ENCODE measurements at regions not wholly inside any gene's neighbourhood (a gene's known extent, or its start where the extent isn't known, plus 50 kb on each side); places are given as distances from the start of the nearest gene placed in this dataset.

- H3K27ac Mint-ChIP-seq, result no peak overlapping the region
These were observed 160.2 kb downstream of the TOX3 start for GRCh38 chr16:52386694-52387093.

GRCh38 chr16:52384378-52384777, 162.6 kb downstream of the TOX3 start:
- Mint-ChIP-seq H3K27ac (no peak overlapping the region), H3K4me3 (no peak overlapping the region), H3K4me1 (no peaks in the 10 kb centered on the region), H3K36me3 (ENCODE audit: low read depth) (no peaks in the 10 kb centered on the region), H3K27me3 (no peaks in the 10 kb centered on the region), H3K9me3 (no peaks in the 10 kb centered on the region)
- DNase-seq (no peak), ATAC-seq (no peak)

More at GRCh38 chr16:52386694-52387093, 160.2 kb downstream of the TOX3 start:
- Mint-ChIP-seq H3K4me1 (no peaks in the 10 kb centered on the region), H3K36me3 (ENCODE audit: low read depth) (no peaks in the 10 kb centered on the region), H3K4me3 (no peak overlapping the region), H3K9me3 (peaks cover 4% of the 10 kb centered on the region), H3K27me3 (no peaks in the 10 kb centered on the region)
- DNase-seq (no peak), ATAC-seq (no peak)

- H3K36me3 Mint-ChIP-seq (ENCODE audit: low read depth), result no peaks in the 10 kb centered on the region
- ATAC-seq, result no peak
- no peak overlapping the region for H3K27ac Mint-ChIP-seq
- DNase-seq, result no peak
- H3K9me3 Mint-ChIP-seq, result no peaks in the 10 kb centered on the region
- no peaks in the 10 kb centered on the region for H3K27me3 Mint-ChIP-seq
- no peaks in the 10 kb centered on the region for H3K4me1 Mint-ChIP-seq
- no peak overlapping the region for H3K4me3 Mint-ChIP-seq
These were observed 163.2 kb downstream of the TOX3 start for GRCh38 chr16:52383640-52384292.

- no peak overlapping the region for H3K27ac Mint-ChIP-seq
- H3K9me3 Mint-ChIP-seq, result no peaks in the 10 kb centered on the region
- H3K4me3 Mint-ChIP-seq, result no peak overlapping the region
- ATAC-seq (no peak), DNase-seq (no peak)
- no peaks in the 10 kb centered on the region for H3K4me1 Mint-ChIP-seq
- no peaks in the 10 kb centered on the region for H3K27me3 Mint-ChIP-seq
- H3K36me3 Mint-ChIP-seq (ENCODE audit: low read depth), result no peaks in the 10 kb centered on the region
These were observed 163.8 kb downstream of the TOX3 start for GRCh38 chr16:52383119-52383518.

GRCh38 chr16:52379551-52379950, 167.4 kb downstream of the TOX3 start:
- Mint-ChIP-seq H3K36me3 (ENCODE audit: low read depth) (no peaks in the 10 kb centered on the region), H3K27ac (no peak overlapping the region), H3K4me1 (no peaks in the 10 kb centered on the region), H3K4me3 (no peak overlapping the region), H3K9me3 (peaks cover 11% of the 10 kb centered on the region), H3K27me3 (no peaks in the 10 kb centered on the region)
- ATAC-seq (no peak), DNase-seq (no peak)

GRCh38 chr16:52376676-52377280, 170.2 kb downstream of the TOX3 start:
- DNase-seq (no peak), ATAC-seq (no peak)
- H3K27me3 Mint-ChIP-seq, result no peaks in the 10 kb centered on the region
- H3K9me3 Mint-ChIP-seq, result peaks cover 11% of the 10 kb centered on the region
- no peak overlapping the region for H3K4me3 Mint-ChIP-seq
- no peak overlapping the region for H3K27ac Mint-ChIP-seq
- H3K4me1 Mint-ChIP-seq, result no peaks in the 10 kb centered on the region
- H3K36me3 Mint-ChIP-seq (ENCODE audit: low read depth), result no peaks in the 10 kb centered on the region

GRCh38 chr16:52372313-52372712, 174.6 kb downstream of the TOX3 start:
- ATAC-seq (no peak), DNase-seq (no peak)
- H3K27ac Mint-ChIP-seq, result no peak overlapping the region
- peaks cover 11% of the 10 kb centered on the region for H3K9me3 Mint-ChIP-seq
- H3K4me1 Mint-ChIP-seq, result no peaks in the 10 kb centered on the region
- no peaks in the 10 kb centered on the region for H3K27me3 Mint-ChIP-seq
- H3K4me3 Mint-ChIP-seq, result no peak overlapping the region
- H3K36me3 Mint-ChIP-seq (ENCODE audit: low read depth), result no peaks in the 10 kb centered on the region

GRCh38 chr16:52368859-52369258, 178.1 kb downstream of the TOX3 start:
- Mint-ChIP-seq H3K36me3 (ENCODE audit: low read depth) (no peaks in the 10 kb centered on the region), H3K9me3 (peaks cover 10% of the 10 kb centered on the region), H3K4me3 (no peak overlapping the region), H3K4me1 (no peaks in the 10 kb centered on the region), H3K27ac (no peak overlapping the region), H3K27me3 (no peaks in the 10 kb centered on the region)
- DNase-seq, result no peak
- no peak for ATAC-seq

GRCh38 chr16:52367821-52368220, 179.1 kb downstream of the TOX3 start:
- no peaks in the 10 kb centered on the region for H3K27me3 Mint-ChIP-seq
- H3K4me1 Mint-ChIP-seq, result no peaks in the 10 kb centered on the region
- peaks cover 10% of the 10 kb centered on the region for H3K9me3 Mint-ChIP-seq
- ATAC-seq, result no peak
- no peaks in the 10 kb centered on the region for H3K36me3 Mint-ChIP-seq (ENCODE audit: low read depth)
- no peak overlapping the region for H3K27ac Mint-ChIP-seq
- no peak overlapping the region for H3K4me3 Mint-ChIP-seq
- DNase-seq, result no peak

- H3K4me1 Mint-ChIP-seq, result no peaks in the 10 kb centered on the region
- H3K9me3 Mint-ChIP-seq, result peaks cover 10% of the 10 kb centered on the region
- DNase-seq (no peak), ATAC-seq (no peak)
- H3K36me3 Mint-ChIP-seq (ENCODE audit: low read depth), result no peaks in the 10 kb centered on the region
- no peak overlapping the region for H3K27ac Mint-ChIP-seq
- H3K27me3 Mint-ChIP-seq, result no peaks in the 10 kb centered on the region
- H3K4me3 Mint-ChIP-seq, result no peak overlapping the region
These were observed 180.0 kb downstream of the TOX3 start for GRCh38 chr16:52366983-52367382.

GRCh38 chr16:52364500-52364899, 182.4 kb downstream of the TOX3 start:
- Mint-ChIP-seq H3K36me3 (ENCODE audit: low read depth) (no peaks in the 10 kb centered on the region), H3K4me3 (no peak overlapping the region), H3K4me1 (no peaks in the 10 kb centered on the region), H3K27ac (no peak overlapping the region), H3K9me3 (peaks cover 17% of the 10 kb centered on the region), H3K27me3 (no peaks in the 10 kb centered on the region)
- DNase-seq (no peak), ATAC-seq (no peak)

GRCh38 chr16:52363082-52363481, 183.9 kb downstream of the TOX3 start:
- Mint-ChIP-seq H3K36me3 (ENCODE audit: low read depth) (no peaks in the 10 kb centered on the region), H3K4me1 (no peaks in the 10 kb centered on the region), H3K27ac (no peak overlapping the region), H3K27me3 (no peaks in the 10 kb centered on the region), H3K9me3 (peaks cover 18% of the 10 kb centered on the region), H3K4me3 (no peak overlapping the region)
- no peak for ATAC-seq
- no peak for DNase-seq

- Mint-ChIP-seq H3K27me3 (no peaks in the 10 kb centered on the region), H3K4me3 (no peak overlapping the region), H3K4me1 (no peaks in the 10 kb centered on the region), H3K9me3 (peaks cover 23% of the 10 kb centered on the region), H3K27ac (no peak overlapping the region), H3K36me3 (ENCODE audit: low read depth) (no peaks in the 10 kb centered on the region)
- DNase-seq, result no peak
- no peak for ATAC-seq
These were observed 189.2 kb downstream of the TOX3 start for GRCh38 chr16:52357711-52358110.

GRCh38 chr16:52353249-52353648, 193.7 kb downstream of the TOX3 start:
- no peaks in the 10 kb centered on the region for H3K27me3 Mint-ChIP-seq
- H3K4me3 Mint-ChIP-seq, result no peak overlapping the region
- peaks cover 27% of the 10 kb centered on the region for H3K9me3 Mint-ChIP-seq
- ATAC-seq (no peak), DNase-seq (no peak)
- H3K4me1 Mint-ChIP-seq, result no peaks in the 10 kb centered on the region
- H3K27ac Mint-ChIP-seq, result no peak overlapping the region
- no peaks in the 10 kb centered on the region for H3K36me3 Mint-ChIP-seq (ENCODE audit: low read depth)

- Mint-ChIP-seq H3K36me3 (ENCODE audit: low read depth) (no peaks in the 10 kb centered on the region), H3K4me1 (no peaks in the 10 kb centered on the region), H3K27ac (no peak overlapping the region), H3K9me3 (peaks cover 21% of the 10 kb centered on the region), H3K4me3 (no peak overlapping the region), H3K27me3 (no peaks in the 10 kb centered on the region)
- no peak for DNase-seq
- no peak for ATAC-seq
These were observed 195.5 kb downstream of the TOX3 start for GRCh38 chr16:52351451-52351850.
